Left ventricle myocardium inferior (tissue), 1 donor: ENCODE measurements at regions not wholly inside any gene's neighbourhood (a gene's known extent, or its start where the extent isn't known, plus 50 kb on each side); places are given as distances from the start of the nearest gene placed in this dataset.

Source experiments
- DNase-seq: peaks from one replicate; pipeline ENCODE4 v3.0.0-alpha.2; 2020
- H3K27ac ChIP-seq: fragments of 200-600 bp; replicated peaks from 2 replicates; pipeline ENCODE4 v1.8.0; 2021
- H3K27me3 ChIP-seq: fragments of 200-600 bp; 2 replicates; pipeline ENCODE4 v1.8.0; 2021; ENCODE audit warnings: low read depth
- H3K36me3 ChIP-seq: fragments of 200-600 bp; 2 replicates; pipeline ENCODE4 v1.8.0; 2021
- H3K4me1 ChIP-seq: fragments of 200-600 bp; 2 replicates; pipeline ENCODE4 v1.8.0; 2021
- H3K4me3 ChIP-seq: fragments of 200-600 bp; 2 replicates; pipeline ENCODE4 v1.8.0; 2021; ENCODE audit warnings: mild to moderate bottlenecking, moderate library complexity
- H3K9me3 ChIP-seq: fragments of 200-600 bp; replicated peaks from 2 replicates; pipeline ENCODE4 v1.8.0; 2021
- intact Hi-C: fragments of 100-400 bp; cut with micrococcal nuclease; formaldehyde crosslinking; loops from one replicate; pipeline ENCODE4 v1.11.0; 2022
- TF ChIP-seq, protein P1 (sequence below): fragments of 200-600 bp; IDR thresholded peaks from 2 replicates; pipeline ENCODE4 v1.8.0; 2021; ENCODE audit warnings: antibody characterized with exemption, mild to moderate bottlenecking, borderline replicate concordance
- donor health status: DM: no; HTN: yes; CAD: no; lungs with severe emphysema.

- H3K27me3 ChIP-seq = no peaks in the 10 kb centered on the region
- intact Hi-C loops = no loop called here
- H3K27ac ChIP-seq = peak overlapping the region; percentile 79
- DNase-seq = no peak
- no peak overlapping the region for H3K4me3 ChIP-seq
- H3K4me1 ChIP-seq = peaks cover 64% of the 10 kb centered on the region
- TF ChIP-seq, protein P1, sequence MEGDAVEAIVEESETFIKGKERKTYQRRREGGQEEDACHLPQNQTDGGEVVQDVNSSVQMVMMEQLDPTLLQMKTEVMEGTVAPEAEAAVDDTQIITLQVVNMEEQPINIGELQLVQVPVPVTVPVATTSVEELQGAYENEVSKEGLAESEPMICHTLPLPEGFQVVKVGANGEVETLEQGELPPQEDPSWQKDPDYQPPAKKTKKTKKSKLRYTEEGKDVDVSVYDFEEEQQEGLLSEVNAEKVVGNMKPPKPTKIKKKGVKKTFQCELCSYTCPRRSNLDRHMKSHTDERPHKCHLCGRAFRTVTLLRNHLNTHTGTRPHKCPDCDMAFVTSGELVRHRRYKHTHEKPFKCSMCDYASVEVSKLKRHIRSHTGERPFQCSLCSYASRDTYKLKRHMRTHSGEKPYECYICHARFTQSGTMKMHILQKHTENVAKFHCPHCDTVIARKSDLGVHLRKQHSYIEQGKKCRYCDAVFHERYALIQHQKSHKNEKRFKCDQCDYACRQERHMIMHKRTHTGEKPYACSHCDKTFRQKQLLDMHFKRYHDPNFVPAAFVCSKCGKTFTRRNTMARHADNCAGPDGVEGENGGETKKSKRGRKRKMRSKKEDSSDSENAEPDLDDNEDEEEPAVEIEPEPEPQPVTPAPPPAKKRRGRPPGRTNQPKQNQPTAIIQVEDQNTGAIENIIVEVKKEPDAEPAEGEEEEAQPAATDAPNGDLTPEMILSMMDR = no peak
- H3K36me3 ChIP-seq = no peaks in the 10 kb centered on the region
- peaks cover 6% of the 10 kb centered on the region for H3K9me3 ChIP-seq
These were observed 308.9 kb upstream of the MPDZ start for GRCh38 chr9:13588151-13589033.

- H3K4me3 ChIP-seq = no peak overlapping the region
- DNase-seq = no peak
- intact Hi-C loops = no loop called here
- TF ChIP-seq, protein P1 = no peak
- no peaks in the 10 kb centered on the region for H3K27me3 ChIP-seq
- peak overlapping the region; percentile 79 for H3K27ac ChIP-seq
- H3K4me1 ChIP-seq = peaks cover 64% of the 10 kb centered on the region
- no peaks in the 10 kb centered on the region for H3K9me3 ChIP-seq
- no peaks in the 10 kb centered on the region for H3K36me3 ChIP-seq
These were observed 308.1 kb upstream of the MPDZ start for GRCh38 chr9:13587571-13587970.

DNA sequence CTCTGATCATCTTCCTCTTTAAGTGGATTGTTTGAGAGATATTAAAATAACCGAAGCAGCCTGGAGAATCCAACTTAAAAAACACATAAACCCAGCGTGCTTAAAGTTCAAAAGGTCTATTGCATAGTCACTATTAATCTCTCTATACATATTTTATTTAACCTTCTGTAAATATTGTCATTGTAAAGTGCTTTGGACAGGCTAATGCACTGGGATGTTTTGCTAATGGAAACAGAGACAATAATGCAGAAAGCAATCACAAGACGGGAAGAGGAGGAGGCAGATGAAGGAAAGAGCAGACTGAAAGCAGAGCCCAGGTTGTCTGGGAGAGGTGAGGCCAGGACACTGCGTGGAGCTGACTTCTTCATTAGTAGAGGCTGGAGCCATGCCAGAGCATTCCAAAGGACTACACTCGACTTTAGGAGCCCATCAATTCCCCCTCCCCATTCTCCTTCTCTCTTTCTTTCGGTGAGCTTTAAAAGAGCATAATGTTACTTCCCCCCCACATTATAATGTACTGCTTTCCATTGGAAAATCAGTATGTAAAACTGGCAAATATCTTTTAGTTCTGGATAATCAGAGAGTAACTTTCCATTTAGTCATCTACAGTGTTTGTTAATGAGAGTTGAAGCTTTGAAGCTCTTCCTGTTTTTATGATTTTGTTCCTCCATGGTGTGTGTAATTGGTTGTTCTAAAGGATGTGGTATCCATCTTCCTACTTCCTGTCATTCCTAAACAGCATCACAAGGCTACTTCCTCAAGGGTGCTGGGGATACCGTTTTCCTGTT lies 307.3 kb upstream of the MPDZ start:
- intact Hi-C loops = no loop called here
- no peak for DNase-seq
- TF ChIP-seq, protein P1 = no peak

DNA sequence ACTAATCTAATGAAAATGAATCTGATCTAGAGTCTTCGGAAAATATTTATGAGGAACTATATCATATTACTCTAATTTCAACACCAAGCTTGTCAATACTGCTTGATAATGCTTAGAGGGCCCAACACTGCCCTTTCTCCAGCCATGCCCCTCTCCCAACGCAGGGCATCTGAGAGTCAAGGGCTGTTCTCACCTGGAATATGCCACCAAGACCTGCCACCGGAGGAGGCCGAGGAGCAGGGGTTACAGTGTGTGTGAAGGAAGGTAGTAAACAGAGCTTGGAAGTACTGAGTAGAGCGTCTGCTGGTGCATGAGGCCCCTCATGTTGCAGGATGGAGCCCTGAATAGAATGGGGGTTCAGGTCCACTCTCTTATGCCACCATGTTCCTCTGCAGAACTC lies 301.3 kb upstream of the MPDZ start:
- no peak for DNase-seq
- no peaks in the 10 kb centered on the region for H3K27me3 ChIP-seq
- H3K4me3 ChIP-seq = no peak overlapping the region
- H3K27ac ChIP-seq = no peak overlapping the region
- H3K9me3 ChIP-seq = no peaks in the 10 kb centered on the region
- intact Hi-C loops = no loop called here
- H3K36me3 ChIP-seq = no peaks in the 10 kb centered on the region
- peaks cover 13% of the 10 kb centered on the region for H3K4me1 ChIP-seq
- TF ChIP-seq, protein P1 = no peak

More for the DNA sequence above, 307.3 kb upstream of the MPDZ start:
- no peak overlapping the region for H3K4me3 ChIP-seq
- no peaks in the 10 kb centered on the region for H3K27me3 ChIP-seq
- H3K27ac ChIP-seq = peak overlapping the region; percentile 79
- H3K4me1 ChIP-seq = peaks cover 63% of the 10 kb centered on the region
- no peaks in the 10 kb centered on the region for H3K9me3 ChIP-seq
- H3K36me3 ChIP-seq = no peaks in the 10 kb centered on the region

DNA sequence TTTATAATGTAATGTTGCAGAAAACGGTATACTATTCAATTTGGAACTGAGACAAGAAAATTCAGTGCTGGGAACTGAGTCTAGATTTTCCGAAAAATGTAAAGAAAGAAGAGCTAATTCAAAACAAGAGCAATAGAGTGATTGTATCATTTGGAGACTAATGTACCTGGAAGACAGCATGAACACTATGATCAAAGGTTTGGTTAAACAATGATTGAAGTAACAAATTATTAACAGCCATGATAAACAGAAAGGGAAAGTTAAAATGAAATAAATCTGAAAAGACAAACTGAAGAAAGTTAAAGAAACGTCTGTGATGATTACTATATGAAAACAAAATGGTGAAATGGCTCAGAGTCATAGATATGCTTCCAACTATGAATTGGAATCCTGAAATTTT lies 300.6 kb upstream of the MPDZ start:
- no peaks in the 10 kb centered on the region for H3K36me3 ChIP-seq
- TF ChIP-seq, protein P1 = no peak
- no peaks in the 10 kb centered on the region for H3K27me3 ChIP-seq
- no peak overlapping the region for H3K27ac ChIP-seq
- intact Hi-C loops = no loop called here
- no peak for DNase-seq
- H3K4me3 ChIP-seq = no peak overlapping the region
- peaks cover 14% of the 10 kb centered on the region for H3K4me1 ChIP-seq
- no peaks in the 10 kb centered on the region for H3K9me3 ChIP-seq
